DOHH2 (cell line): ENCODE measurements at regions not wholly inside any gene's neighbourhood (a gene's known extent, or its start where the extent isn't known, plus 50 kb on each side); places are given as distances from the start of the nearest gene placed in this dataset.

Experiments
- EZH2phosphoT487 ChIP-seq: fragments of 200-600 bp; sonication (generic); IDR thresholded peaks from 2 replicates; pipeline ENCODE4 v1.6.1; 2017; ENCODE audit warnings: borderline replicate concordance, mild to moderate bottlenecking, antibody characterized with exemption, low read length, moderate library complexity, mixed read lengths
- TF ChIP-seq, protein P1 (sequence below): fragments of 200-600 bp; sonication (generic); IDR thresholded peaks from one replicate; pipeline ENCODE4 v1.5.1; 2014; ENCODE audit warnings: antibody characterized with exemption, mild to moderate bottlenecking, low read depth, low read length; ENCODE audit not compliant: poor library complexity, severe bottlenecking

DNA sequence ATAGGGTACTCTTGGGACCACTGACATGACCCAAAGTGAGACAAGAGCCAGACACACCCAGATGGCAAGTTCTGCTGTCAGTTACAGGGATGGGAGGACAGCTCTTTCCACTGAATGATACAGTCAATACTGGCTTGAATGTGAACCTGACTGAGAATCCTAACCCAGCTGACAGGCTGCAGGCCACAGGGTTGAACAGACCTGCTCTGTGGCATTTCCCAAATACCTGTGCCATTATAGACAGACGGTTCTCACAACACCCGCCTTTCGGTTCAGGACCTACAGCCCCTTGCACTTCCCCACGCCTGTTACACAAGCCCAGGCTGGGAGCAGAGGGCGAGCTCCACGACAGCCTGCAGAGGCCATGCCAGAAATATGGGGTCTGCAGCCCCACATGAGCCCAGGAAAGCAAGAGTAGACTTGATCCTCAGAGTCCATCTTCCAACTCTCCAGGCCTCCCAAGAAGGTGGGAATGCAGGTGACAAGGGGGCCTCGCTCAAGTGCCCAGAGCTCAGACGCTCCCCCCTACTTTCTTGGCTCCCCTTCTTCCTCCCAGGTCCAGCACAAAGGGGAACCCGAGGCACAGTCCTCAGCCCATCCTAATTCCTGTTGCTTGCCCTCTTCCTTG lies 314.3 kb downstream of the SOX9 start:
- TF ChIP-seq, protein P1, sequence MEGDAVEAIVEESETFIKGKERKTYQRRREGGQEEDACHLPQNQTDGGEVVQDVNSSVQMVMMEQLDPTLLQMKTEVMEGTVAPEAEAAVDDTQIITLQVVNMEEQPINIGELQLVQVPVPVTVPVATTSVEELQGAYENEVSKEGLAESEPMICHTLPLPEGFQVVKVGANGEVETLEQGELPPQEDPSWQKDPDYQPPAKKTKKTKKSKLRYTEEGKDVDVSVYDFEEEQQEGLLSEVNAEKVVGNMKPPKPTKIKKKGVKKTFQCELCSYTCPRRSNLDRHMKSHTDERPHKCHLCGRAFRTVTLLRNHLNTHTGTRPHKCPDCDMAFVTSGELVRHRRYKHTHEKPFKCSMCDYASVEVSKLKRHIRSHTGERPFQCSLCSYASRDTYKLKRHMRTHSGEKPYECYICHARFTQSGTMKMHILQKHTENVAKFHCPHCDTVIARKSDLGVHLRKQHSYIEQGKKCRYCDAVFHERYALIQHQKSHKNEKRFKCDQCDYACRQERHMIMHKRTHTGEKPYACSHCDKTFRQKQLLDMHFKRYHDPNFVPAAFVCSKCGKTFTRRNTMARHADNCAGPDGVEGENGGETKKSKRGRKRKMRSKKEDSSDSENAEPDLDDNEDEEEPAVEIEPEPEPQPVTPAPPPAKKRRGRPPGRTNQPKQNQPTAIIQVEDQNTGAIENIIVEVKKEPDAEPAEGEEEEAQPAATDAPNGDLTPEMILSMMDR: no peak
- no peak for TF ChIP-seq EZH2phosphoT487
